DMS 273 (cell line): ENCODE measurements at regions not wholly inside any gene's neighbourhood (a gene's known extent, or its start where the extent isn't known, plus 50 kb on each side); places are given as distances from the start of the nearest gene placed in this dataset.
A peak's percentile ranks its signal among the peaks of the same experiment; 100 is the strongest.
"Not testable (repeated sequence)": the region's sequence is repeated elsewhere in the genome, so short reads cannot be mapped to it uniquely, and the experiment has no call there.

Experiments used
- DNase-seq: peaks from one replicate; lab custom pipeline; 2025; ENCODE audit not compliant: unreplicated experiment; lab: John Stamatoyannopoulos, UW

DNA sequence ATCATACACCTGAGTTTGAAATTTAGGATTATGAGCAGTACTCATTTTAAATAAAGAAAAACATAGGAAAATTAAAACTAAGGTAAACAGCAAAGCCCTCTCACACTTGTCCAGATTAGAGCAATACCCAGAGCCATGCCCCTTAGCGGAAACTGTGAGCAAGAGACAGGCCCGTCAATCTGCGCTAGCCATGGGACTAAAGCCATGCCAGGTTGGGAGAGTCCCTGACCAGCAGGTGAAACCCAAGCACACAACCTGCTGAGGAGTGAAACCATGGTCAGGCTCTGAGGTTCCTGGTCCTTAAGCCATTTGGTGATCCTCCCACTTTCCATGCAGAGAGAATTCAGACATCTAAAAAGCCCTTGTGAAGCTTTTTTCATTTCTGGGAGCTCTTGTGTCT is 494.3 kb downstream of the STK39 start:
- no peak for DNase-seq

DNA sequence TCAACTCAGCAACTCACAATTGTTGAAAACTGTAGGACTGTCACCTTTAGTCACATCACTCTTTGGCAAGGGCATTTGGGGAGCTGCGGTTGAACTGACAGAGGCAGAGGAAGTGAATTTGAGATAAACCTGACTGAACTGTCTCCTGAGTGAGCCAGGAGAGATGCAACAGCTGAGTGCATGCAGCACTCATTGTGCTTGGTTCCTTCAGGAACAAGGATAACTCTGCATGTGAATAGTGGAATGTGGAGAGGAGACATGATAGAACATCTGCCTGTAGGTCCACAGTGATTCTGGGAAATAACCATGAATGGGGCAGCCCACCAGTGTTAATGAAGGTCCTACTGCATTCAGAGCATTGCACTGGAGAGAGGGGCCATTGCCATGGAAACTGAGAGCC is 494.7 kb downstream of the STK39 start:
- no peak for DNase-seq

DNA sequence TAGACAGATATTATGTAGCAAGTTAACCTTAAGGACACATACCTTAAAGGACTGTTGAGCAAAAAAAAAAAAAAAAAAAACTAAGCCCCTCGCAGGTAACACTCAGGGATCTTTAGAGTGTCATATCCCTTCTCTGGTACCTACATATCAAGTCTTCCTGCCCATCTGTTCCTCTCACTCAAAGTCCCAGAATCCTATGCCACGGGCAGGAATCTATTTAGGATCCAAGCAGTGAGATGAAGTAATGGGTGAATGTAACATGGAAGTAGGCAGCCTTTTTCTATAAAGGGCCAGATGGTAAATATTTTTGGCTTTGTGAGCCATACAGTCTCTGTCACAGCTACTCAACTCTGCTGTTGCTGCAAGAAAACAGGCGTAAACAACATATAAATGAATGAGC is 496.7 kb downstream of the STK39 start:
- peak; percentile 24 for DNase-seq

DNA sequence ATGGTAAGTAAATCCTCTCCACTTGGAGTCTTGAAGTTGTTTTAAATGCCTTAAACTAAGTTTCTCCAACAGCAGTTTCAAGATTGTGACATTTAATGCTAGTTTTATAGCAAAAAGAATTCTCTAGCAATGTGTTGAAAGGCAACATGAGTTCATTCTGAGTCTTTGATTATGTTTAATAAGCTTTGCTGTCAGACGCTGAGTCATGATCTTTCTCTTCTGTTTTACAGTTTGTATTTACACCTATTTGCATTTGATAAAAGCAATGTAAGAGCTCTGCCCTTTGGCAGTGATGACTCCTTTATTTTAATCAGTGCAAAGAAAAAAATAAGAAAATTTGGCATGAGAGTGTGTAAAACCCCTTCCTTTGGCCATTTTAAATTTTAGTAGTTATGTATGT is 497.7 kb downstream of the STK39 start:
- no peak for DNase-seq

DNA sequence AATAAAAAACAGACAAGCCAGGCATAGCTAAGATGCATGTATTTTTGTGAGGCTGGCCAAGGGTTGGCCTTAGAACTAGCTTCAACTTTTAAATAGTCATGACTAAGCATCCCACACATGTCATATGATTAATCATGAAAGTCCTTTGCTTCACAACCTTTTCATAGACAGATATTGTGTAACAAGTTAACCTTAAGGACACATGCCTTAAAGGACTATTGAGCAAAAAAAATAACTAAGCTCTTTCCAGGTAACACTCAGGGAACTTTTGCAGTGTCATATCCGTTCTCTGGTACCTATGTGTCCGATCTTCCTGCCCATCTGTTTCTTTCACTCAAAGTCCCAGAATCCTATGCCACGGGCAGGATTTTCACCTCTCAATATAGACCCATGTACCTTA is 498.4 kb downstream of the STK39 start:
- no peak for DNase-seq

DNA sequence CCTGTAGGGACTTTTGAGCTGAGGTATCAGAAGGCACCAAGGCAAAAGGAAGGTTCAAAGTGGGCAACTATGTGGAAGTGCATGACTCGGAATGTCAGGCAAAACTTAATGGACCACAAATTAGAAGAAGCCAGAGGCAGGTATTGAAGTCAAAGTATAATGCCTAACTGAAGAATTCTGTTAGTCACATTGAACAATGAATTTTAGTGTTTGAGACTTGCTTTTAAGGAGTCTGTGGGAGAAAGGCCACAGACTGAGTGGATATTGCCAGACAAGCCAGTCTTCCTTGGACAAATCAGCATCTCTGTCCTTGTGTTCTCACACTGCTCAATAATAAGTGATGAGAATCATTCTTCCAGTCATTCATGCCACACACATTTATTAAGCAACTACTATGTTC is 498.9 kb downstream of the STK39 start:
- no peak for DNase-seq

DNA sequence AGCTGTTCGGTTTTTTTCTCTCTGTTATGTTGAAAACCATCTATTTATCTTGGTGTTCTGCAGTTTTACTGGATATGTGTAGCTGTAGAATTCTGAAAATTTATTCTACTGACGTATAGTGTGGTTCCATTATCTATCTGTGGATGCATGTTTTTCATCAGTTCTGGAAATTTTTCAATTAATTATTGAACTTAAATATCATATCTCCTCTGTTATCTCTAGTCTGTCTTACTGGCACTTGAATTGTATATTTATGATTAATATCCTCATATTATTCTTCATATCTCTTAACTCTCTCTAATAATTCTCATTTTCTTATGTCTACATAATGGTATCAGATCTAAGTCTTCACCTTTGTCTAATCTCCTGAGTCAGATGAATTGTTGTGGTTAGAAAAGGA is 501.7 kb downstream of the STK39 start:
- no peak for DNase-seq

DNA sequence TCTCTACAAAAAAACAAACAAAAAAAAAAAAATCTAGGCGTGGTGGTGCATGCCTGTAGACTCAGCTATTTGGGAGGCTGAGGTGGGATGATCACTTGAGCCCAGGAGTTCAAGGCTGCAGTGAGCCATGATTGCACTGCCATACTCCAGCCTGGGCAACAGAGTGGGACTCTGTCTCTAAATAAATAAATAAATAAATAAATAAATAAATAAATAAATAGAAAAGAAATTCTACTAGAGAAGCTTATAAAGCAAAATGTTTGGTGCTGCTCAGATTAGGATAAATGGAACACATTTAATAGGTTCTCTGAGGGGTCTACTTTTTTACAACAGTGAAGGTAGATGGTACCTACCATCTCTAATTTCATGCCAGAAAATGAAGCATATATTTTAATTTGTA is 507.5 kb downstream of the STK39 start:
- not testable (repeated sequence) for DNase-seq

DNA sequence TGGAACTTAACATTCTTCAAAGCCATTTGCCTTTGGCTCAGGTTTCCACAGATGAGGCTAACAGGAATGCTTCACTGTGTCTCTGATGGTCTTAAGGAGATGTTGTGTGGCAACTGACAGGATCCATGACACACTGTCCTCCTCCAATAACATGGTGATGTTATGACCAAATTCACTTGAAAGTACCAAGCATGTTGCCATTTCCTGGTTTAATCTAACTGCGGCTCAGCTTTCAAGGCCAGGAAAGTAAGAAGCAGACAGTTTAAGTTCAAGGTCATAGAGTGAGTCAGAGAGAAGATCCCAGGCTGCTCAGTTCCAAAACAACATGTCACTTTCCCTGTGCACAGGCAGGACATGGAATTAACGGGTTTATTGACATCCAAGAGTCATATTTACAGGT is 513.6 kb downstream of the STK39 start:
- no peak for DNase-seq

DNA sequence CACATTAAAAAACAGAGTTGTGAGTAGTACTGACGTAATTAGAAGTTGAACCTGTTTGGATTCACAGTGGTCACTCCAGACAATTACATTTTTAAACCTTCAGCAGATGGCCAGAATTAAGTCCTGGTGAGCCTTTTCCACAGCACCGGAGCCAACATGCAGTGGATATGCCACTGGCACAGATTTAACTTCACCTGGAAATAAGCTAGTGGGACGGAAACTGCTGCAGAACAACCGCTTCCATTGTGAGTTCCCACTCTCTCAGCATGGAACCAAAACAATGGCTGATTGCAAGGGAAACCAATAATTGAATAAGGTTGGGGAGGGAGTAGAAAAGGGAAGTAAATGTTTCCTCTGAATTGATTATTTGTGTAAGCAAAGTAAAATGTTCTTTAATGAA is 515.1 kb downstream of the STK39 start:
- no peak for DNase-seq

DNA sequence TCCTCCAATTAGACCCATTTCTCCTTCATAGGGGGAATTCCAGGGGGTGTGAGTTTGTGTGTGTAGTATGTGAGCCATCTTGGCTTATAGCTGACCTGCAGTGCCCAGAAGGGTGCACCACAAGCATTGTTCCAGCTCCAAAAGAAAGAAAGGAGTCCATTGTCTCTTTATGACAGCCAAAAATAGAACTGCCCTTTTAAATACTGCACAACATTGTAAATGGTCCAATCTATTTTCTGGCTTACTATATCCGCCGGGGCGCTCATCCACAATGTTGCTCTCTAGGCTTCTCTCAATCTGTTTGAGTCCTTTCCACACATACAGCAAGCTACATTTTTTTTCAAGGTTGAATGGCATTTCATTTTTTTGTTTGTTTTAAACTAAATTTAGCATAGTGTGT is 517.5 kb downstream of the STK39 start:
- no peak for DNase-seq

DNA sequence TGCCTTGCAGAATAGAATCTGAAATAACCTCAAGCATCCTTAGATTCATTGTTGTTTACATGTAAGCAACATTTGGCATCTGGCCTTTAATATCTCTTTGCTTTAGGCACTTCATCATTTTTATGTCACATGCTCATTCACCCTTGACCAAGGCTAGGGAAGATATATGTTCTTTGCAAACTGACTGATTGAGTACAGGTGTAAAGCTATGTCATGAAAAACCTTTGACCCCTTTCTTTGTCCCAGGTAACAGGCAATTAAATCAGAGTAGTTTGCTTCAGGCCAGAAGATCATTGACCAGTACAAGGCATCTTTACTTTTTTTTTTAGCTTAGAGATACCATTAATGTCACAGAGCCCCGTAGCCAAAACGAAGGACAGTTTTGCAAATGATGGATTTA is 520.6 kb downstream of the STK39 start:
- no peak for DNase-seq

DNA sequence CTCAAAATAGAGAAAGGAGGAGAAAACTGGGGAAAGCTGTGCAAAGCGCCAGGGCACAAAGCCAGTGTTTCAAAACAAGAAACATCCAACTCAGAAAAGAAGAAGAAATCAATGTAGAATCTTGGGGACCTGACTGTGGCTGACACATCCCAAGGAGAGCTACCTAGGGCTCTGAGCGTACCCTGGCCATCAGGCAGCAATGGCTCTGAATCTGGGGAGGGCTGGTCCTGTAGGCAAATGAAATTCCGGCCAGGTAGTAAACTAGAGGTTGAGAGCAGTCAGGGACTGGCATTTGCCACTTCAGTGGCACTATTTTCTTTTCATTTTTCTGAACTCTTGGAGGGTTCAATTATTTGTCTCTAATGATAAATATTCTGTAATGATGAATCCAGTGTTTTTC is 525.8 kb downstream of the STK39 start:
- DNase-seq: no peak

DNA sequence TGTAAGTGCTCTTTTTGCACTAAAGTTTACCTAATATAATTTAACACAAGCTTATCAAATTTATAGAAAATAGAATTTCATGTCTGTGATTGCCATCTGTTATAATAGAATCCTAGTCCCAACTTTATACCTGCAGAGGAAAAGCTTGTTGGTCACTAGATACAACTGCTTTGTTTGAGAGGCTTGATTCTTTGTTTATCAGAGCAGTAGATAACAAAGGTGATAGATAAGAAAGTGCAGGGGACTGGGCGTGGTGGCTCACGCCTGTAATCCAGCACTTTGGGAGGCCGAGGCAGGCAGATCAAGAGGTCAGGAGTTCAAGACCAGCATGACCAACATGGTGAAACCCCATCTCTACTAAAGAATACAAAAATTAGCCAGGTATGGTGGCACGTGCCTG is 528.0 kb downstream of the STK39 start:
- no peak for DNase-seq

DNA sequence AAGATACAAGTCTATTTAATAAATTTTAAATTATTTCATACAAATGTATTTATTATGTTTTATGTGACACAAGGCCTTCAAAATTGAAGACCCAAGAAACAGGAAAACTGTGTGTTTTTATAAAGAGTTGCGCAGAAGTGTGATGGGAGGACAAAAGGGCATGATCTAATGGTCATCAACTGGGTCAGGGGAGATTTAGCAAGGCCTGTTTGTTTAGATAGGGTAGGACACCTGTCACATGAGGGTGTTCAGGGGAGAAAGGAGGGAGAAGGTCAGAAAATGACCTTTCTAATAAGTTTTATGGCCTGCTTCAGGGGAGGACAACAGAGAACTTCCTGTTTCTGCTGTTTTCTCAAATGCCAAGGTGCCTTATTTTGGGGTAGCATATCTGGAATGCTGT is 528.8 kb downstream of the STK39 start:
- no peak for DNase-seq

DNA sequence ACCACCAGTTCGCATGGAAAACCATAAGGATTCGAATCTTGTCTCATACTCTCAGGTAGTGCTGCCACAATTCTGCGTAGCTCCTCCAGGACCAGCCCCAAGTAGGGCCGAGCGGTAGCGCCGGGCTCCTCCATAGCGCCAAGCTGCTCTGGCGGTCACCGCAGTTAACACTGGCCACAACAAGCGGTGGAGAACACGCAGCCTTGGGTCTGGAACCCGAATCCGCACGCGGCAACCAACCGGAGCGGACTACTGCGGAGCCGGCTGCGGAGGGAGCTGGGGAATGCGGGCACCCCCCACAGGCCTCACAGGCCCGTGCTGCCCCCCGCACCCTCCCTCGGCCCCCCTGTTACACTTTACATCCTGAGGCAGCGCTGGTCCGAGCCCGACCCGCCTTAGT is 531.5 kb downstream of the STK39 start:
- DNase-seq: no peak

DNA sequence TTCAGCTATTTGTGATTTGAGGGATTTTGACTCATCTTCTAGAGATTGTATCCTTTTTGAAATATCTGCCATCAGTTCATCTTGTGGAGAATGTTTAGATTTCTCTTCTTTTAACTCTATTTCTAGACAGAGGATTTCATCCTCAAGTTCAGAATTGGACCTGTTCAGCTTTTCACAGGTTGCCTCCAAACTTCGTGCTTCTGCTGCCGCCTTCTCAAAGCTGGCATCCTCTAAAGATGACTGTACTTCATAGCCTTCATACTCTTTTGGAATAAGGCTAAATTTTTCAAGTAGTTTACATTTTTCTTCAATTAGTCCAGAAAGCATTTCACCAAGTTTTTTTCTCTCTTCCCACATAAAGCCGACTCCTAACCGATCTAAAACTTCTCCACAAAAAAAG is 531.9 kb downstream of the STK39 start:
- not testable (repeated sequence) for DNase-seq

DNA sequence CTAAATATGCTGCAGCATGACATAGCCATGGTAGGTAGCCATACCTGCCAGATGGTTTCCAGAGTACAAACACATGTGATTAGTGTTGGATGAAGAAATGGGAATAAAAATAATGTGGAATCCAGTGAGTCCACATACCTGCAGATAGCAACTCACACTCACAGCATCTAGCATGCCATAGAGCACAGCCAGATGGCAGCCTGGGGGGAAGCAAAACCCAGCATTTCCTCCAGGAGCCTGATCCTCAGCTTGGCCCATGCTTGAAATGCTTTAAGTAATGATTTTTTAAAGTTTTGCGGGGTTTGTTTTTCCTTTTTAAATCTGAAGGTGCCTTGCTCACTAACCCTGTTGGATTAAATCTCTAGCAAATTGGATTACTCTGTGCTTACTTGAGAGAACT is 535.1 kb downstream of the STK39 start:
- DNase-seq: no peak

DNA sequence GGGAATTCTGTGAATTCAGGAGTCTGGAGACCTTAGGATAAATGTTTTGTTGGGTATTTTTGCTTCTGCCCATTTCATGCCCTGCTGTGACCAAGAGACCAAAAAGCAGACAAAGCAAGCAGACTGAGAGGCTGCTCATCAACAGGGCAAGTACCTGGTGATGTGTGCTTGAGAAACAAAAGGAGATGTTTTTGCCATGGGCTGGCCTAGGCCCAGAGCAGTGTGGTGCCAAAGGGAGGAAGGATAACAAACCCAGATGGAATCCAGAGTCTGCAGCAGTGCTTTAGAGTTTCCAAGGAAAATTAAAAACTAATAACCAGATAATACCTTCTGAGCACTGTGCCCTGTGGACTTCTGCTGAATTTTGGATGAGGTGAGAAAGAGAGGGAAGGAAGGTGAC is 538.4 kb downstream of the STK39 start:
- no peak for DNase-seq

DNA sequence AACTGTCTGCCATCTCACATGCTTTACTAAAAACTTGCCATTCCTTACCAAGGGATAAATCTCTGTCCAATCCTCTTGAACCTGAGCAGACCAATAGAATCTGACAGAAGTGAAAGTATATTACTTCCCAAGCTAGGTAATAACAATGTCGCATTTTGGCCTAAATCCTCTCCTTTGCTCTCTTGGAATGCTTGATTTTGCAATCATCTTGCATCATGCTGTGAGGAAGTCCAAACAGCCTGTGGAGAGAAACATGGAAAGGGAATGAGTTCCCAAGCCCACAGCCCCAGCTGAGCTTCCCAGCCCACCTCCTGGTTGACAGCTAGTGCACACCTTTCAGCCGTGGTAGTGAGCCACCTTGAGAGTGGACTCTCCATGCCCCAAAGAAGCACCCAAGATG is 540.6 kb downstream of the STK39 start:
- no peak for DNase-seq

DNA sequence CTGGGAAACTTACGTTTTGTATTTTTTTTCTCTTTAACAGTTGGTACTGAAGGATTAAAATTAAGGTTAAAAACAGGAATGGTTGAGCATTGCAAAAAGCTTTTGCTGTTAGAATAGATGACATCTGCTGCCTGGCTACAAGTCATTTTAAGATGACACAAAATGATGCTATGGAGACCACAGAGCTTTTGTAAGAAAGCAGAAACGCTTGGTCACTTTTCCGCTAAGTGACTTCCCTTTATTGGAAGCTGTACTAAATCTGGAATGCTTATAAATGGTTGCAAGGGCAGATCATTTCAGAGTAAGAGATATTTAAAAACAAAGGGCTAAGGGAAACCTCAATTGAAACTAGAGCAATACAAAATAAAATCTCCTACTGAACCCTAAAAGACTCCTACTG is 544.0 kb downstream of the STK39 start:
- DNase-seq: no peak

DNA sequence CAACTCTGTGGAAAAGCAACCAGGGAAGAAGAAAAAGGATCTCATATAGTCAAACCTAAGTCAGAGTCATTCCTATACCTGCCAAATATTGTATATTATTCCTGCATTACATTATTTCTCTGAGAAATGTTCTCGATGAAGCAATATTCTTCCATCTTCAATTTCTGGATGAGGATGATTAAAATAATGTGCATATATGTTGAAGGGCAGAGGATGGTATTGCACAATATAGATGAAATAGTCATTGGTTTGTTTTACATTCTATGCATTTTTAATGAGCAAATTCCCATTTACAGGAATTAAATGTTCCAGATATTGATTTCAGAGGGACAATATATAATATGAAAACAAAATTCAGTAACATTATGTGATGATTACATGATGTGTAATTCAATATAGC is 545.2 kb downstream of the STK39 start:
- DNase-seq: no peak

DNA sequence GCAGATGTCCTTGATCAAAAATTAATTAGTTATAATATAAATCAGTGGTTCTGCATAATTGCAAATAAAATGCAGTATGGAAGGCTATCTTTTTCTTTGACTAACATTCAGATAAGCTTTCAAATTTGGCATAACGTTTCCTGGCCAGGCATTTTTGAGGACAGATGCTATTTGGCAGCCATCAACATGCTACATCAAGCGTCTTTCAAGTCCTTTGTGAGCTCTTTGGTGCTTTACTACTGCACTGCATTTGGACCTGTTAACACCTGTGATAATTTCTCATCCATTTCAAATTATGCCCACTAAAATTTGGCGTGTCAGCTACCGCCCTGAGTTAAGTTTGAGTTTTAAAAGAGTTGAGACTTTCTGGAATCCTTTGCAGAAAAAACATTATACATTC is 545.7 kb downstream of the STK39 start:
- no peak for DNase-seq

DNA sequence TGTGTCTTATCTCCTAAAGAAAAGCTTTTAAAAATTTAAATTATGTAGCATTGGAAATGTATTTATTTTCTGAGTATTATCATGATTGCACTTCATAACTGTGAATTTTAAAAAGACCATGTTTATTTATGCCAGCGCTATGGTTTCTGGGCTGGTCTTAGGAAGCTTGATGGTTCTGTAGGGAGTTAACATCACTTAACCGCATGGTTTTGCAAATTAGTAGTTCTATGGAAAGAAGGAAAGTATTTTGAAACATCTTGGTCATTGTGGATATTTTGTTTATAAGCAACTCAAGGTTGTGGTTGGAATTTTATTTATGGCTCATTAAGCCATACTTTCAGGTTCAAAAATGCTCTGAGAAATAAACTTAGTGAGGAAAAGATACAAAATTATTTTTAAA is 549.4 kb downstream of the STK39 start:
- DNase-seq: no peak
